GM18870 (cell line): ENCODE measurements at regions not wholly inside any gene's neighbourhood (a gene's known extent, or its start where the extent isn't known, plus 50 kb on each side); places are given as distances from the start of the nearest gene placed in this dataset.
"Not testable (repeated sequence)": the region's sequence is repeated elsewhere in the genome, so short reads cannot be mapped to it uniquely, and the experiment has no call there.

ENCODE experiments used
- ATAC-seq: cut with Tn5 transposase; IDR thresholded peaks from one replicate; pipeline ENCODE4 v1.9.1; 2021; ENCODE audit warnings: moderate library complexity; ENCODE audit not compliant: unreplicated experiment

DNA sequence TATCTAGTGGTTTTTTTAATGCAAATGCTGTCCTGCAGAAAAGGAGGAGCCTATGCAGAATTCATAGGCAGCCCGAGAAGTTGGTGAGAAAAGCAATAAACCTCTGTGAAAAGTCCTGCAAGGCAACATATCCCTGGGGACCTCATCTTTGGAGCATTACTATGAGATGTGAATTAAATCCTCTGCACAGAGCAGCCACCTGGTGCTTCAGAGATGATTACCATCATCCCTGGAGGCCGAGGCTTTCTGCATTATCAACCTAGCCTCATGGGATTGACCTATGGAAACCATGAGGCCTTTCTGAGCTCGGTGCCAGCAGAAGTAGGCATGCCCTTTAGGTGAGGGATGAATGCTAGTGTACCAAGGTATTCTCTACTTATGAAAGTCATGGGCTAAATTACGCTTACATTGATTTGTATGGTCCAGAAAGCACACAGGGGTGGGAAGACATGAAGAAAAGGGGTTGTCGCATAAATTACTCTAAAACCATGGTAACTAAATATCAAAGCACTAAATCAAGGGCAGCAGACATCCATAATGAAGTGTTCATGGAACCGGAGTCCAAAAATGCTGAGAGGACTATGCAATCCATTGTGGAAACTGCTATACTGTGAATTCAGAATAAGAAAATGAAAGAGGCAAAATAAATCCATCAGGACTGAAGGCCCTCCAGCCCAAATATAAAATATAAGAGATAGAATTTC, 623.5 kb upstream of the DDX18 start:
- no peak for ATAC-seq

DNA sequence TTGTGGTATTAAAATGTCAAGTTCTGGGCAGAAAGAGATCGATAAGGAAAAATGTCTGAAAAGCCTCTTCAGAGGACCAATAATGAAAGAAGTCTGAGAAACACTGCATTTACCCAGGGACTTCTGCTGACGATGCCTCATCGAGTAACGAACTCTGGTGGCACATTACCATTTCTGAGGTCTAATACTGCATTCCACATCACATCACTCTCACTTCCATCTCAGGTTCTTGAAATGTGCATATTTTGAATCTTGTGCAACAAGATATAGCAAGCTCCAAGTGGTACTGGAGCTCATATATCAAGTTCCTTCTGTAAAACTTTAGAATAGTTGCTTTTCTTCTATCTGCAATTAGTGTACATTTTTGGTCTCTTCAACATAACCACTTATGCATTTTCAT, 619.1 kb upstream of the DDX18 start:
- no peak for ATAC-seq

DNA sequence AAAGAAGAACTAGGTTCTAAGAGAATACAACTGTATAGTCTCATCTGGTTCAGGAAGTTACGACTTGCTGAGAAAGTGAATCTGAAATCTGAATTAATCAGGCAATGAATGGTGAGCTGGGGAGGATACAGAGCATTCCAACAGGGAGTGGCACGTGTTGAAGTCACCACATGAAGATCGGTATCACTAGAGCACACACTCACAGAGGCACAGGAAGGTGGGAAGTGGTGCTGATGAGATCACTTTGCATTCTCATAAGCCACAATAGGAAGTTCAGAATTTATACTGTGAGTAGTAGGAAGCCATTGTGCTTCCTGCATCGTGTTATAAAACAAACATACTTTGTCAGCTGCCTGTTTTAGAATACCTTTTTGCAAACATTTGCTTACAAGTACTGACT, 615.0 kb upstream of the DDX18 start:
- ATAC-seq: no peak

DNA sequence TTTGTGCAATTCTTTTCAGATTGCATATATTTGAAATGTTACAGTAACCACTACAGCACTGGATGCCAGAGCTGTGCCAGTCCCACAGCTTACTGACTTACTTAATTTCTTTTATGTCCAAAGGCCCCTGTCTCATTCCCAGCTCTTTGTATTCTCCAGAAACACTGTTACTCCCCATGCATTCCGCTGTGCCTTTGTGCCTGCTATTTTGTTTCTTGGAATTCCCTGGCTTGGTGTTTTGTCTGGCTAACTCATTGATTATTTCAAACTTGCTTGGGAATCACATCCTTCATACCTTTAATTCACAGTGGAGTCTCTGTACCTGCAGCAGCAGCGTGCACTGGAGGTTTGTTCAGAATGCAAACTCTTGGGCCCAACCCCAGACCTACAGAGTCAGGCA, 601.9 kb upstream of the DDX18 start:
- ATAC-seq: no peak

DNA sequence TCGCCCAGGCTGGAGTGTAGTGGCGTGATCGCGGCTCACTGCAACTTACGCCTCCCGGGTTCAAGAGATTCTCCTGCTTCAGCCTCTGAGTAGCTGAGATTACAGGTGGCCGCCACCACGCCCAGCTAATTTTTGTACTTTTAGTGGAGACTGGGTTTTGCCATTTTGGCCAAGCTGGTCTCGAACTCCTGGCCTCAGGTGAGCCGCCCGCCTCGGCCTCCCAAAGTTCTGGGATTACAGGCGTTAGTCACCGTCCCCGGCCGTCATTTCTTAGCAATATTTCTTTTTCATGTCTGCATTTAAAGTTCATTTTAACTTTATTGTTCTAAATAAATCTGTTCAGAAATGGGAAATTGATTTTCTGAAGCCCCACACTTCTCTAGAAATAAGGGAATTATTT, 597.3 kb upstream of the DDX18 start:
- no peak for ATAC-seq

DNA sequence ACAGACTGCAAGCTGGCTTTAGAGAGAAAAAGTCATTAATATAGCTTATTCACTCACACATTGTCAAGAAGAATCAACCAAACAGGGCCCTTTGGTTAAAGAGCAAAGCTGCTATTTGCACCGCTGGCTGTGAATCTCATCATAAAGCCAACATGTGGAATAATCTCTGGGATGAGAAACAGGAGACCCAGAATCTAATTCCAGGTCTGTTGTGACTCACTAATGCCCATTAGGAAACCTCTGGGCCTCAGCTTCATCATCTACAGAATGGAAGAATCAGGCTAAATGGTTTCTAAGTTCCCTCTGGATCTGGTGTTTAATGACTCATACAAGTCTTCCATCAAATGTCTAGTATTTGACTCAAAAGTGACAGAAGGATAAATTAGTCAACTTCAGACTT, 591.7 kb upstream of the DDX18 start:
- ATAC-seq: no peak

DNA sequence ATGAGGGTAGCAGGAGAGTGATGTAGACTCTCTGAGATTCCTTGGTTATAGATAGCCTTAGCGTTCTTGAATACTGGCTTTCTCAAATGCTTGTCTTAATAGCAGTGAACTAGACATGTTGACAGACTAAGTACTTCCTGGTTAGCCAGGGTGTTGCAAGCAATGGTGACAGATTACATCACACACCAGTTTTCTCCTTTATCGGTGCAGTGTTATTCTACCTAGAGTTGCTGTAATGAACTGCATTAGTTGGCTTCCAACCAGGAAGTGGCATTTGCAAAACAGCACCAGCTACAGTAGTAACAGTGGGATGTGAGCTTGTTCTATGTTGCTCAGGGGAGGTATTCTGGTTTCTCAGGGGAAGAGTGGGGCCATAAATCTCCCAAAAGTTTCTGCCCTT, 582.2 kb upstream of the DDX18 start:
- ATAC-seq: no peak

DNA sequence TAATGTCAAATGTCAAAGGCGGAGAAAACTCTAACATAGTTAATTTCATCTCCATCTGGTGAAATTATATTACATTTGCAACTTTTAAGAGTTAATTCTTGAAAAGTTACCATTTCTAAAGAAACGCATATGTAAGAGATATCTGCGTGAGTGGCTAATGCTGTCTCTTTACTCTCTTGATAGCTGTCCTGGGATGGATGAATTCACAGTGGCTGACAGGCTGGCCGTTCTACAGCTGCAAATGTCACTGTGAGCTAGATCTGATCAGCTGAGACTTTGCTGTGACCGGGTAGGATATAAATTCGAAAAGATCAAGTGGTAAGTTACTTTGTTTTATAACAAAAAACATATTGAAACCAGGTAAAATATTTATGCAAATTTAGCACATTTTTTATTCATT, 557.1 kb upstream of the DDX18 start:
- ATAC-seq: no peak

DNA sequence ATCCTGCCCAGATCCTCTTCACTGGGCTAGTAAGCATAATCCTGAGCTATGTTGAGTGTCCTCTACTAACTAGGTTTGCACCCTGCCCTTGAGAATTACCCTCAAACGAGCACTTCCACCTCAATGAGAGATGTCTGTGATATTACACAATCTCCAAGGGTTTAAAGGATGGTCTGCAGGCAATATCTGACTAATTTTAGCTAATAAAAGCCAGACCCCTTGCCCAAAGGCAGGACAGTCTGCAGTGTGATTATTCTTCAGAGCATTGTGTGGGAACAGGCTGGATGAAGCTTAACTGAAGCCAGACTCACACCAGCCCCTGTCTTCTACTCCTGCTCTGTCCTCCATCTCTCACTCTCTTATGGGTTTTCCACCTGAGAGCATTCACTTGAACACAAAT, 544.9 kb upstream of the DDX18 start:
- ATAC-seq: no peak

DNA sequence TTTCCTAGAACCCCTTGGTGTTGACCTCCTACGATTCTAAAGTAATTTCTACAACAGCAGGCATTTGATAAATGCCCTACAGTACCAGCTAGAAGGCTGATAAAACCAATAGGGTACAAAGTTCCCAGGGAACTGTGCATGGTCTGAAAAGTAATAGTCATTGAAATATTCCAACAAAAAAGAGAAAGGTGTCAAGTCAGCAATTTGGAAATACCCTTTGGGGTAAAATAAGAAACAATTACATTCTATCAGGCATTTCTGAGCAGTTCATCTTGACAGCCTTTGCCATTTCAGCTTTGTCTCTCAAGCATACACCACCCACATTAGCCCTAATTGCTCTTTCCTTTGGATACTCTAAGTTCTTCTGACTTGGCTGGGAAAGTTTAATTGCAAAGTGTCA, 542.9 kb upstream of the DDX18 start:
- ATAC-seq: no peak

DNA sequence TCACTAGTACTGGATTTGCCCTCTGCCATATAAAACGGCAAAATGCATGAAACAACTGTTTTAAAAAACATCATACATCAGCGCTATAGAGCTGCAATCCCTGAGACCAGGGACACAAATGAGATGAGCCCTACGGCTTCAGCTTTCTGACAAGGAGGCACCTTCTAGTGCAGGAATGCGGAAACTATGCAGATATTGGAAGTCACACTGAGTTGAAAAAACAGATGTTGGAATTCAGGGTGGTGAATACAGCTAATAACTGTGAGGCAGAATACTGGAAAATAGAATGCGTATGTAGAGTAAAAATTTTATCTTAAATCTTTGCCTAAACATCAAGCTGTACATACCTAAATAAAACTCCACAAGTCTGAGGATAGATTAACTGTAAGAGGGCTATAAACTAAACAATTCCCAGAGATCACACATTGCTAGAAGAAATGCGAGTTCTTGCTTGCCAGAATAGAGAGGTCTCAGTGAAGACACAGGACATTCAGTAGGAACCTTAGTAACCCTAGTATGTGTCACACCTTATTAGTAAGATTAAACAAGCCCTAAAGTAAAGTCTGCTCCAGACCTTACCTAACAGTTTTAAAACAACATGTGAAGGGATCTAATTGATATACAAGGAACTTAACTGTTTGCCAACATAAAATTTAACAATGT, 541.4 kb upstream of the DDX18 start:
- ATAC-seq: no peak

DNA sequence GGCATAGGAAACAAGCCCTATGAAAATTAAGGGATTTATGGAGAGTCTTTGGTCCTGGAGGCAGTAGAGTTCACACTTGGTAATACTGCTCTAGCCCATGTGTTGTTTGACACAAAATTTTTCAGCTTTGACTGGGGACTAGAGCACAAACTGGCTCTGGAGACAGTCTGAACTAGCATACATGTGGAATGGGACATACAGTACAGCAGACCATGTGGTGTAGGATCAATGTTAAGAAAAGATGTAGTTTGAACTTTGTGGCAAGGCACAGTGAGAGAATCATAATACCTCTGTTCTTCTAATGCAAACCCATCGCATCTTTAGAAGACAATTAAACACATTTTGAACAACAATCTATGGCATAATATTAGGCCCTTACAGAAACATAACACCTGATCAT, 521.5 kb upstream of the DDX18 start:
- no peak for ATAC-seq

DNA sequence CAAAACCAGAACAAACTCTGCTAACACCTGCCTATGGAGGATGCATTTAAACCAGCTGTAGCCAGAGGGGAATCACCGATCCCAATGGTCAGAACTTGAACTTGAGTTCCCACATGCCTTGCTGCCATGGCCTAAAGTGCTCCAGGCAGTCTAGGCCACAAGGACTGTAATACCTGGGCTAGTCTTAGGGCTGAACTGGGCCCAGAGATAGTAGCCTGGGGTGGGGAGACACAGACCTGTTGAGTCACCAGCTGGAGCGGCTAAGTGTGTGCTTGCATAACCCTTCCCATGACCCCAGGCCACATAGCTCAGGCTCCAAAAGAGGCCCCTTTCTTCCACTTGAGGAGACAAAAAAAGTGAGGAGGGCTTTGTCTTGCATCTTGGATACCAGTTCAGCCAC, 515.0 kb upstream of the DDX18 start:
- ATAC-seq: no peak

DNA sequence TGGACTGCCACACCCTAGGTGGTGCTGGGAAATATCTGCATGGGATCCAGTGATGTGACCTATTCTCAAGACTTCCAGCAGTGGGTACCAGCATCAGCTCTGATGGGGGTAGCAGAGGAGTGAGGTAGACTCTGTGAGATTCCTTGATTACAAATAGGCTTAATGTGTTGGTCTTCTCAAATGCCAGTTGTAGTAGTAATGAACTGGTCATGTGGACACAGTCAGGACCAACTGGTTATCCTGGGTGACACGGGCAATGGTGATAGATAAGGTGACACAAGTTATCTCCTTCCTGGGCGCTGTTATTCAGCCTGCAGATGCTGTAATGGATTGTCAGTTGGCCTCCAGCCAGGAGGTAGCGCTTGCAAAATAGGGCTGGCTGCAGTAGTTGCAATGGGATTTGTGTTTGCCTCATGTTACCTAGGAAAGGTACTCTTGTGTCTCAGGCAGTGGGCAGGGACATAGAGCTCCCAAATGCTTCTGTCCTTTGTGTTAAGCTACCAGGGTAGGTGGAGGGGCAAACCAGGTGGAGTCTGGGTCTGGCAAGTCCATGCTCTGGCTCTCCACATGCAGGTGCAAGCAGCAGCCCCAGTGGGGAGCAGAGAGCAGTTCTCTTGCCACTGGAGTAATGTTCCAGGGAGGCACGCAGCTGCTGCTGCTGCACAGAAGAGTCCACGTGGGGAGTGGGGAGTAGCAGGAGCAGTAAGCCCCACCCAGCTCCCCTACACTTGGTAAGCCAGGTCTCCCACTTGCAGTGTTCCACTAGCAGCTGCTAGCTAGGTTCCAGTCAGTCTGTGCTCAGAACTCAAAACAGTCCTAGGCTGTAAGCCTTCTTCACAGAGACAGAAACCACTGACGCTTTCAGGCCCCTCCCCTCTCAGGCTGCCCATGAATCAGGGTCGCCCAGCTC, 505.4 kb upstream of the DDX18 start:
- ATAC-seq: no peak

DNA sequence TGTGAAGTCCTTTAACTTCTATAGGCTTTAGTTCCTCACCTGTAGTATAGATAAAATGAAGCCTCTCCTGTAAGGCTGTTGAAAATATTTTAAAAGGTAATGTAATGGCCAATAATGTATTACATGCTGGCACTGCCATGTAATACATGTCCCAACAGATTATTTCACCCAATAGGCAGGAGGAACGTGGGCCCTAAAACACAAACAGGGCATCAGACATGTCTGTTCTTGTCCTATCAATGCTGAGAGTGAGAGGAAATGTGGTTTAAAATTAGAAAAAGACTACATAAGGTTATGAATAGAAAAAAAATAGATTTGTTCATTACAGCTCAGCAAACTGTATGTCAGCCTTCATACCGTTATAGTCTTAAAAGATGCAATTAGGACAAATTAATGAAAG, 492.7 kb upstream of the DDX18 start:
- no peak for ATAC-seq

DNA sequence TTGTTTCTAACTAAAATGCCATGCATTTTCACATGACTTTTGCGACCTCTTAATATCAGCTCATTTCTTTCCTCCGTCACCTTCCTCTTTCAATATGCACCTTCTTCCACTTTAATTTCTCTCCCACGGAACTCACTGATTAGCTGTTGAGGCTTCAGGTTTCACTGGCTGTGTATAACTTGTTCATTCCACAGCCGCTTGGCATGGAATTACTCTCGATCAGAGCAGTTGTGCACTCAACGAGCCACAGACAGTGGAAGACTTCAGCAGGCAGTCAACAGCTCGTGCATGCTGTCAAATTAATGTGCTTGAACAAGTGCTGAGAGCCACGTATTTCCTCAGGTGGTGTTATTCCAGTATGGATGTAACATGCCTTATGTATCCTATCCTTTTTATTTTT, 491.2 kb upstream of the DDX18 start:
- no peak for ATAC-seq

DNA sequence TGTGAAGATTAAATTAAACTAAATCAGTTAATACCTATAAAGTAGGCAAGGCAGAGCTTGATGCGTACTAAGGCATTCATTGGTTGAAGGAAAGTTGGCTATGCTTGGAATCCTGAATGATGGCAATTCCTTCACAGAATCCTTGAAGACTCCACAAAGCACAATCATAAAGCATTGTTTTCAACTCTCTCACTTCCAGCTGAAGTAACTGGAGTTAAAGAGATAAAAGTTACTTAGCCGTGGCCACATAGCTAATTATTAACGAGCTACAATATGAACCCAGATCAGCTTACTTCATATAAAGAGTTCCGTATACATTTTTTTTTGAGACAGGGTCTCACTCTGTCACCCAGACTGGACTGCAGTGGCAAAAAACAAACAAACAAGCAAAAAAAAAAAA, 483.9 kb upstream of the DDX18 start:
- ATAC-seq: no peak

DNA sequence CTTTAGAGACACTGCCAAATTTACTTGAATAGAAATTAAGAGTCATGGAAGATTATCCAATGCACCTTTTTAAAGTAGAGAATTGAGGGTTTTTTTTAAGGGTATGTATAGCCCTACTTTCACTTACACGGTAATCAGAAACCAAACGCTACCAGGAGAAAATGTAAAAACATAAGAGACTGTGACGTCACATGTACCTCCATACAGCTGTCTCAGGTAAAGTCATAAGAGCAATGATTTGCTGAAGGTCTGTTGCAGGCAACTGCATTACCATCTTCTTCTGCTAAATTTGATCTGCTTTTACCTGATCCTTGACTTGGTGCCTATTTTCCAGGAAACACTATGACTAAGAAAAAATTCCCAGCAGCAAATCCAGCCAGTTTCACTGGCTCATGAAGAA, 478.5 kb upstream of the DDX18 start:
- ATAC-seq: no peak

DNA sequence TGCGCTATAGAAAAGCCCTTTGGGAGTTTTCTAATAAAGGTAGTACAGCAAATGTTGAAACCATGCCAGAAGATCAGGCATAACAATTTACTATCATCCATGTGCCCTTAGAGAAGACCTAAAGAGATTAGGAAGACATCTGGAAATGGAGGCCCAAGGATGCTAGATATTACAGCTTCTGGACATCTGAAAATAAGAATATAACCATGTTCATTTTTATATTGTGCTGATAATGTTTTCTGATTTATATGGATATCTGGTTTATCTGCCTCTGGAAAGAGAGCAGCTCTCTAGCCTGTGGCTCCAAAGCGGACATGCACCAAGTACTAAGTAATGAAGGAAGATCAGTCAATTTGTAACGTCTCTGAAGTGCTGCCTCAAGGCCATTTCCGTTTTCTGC, 478.0 kb upstream of the DDX18 start:
- ATAC-seq: no peak

DNA sequence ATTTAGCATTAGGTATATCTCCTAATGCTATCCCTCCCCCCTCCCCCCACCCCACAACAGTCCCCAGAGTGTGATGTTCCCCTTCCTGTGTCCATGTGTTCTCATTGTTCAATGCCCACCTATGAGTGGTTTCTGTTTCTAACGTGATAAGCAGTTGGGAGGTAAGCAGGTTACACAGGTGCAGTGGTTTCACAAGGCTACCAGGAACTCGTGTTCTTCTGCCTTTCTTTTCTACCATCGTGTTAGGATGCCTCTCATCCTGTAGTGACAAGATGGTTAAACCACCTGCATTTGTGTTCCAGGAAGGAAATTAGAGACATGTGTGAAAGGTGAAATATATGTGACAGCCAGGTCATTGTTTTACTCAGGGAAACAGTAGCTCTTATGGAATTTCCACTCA, 476.5 kb upstream of the DDX18 start:
- not testable (repeated sequence) for ATAC-seq

DNA sequence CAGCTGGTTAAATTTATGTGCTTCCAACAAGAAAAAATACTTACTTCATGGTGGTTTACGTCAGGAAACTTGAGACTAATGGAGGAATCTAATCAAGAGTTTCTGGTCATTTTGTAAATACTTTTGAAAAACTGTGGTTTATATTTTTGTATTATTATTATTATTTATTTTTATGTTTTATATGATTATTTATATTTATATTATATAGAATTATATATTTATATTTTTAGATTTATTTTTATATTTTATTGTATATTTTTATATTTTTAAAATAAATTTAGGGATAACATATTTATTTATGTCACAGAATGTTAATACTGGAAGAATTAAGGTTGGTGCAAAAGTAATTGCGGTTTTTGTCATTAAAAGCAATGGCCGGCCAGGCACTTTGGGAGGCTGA, 474.5 kb upstream of the DDX18 start:
- ATAC-seq: no peak

DNA sequence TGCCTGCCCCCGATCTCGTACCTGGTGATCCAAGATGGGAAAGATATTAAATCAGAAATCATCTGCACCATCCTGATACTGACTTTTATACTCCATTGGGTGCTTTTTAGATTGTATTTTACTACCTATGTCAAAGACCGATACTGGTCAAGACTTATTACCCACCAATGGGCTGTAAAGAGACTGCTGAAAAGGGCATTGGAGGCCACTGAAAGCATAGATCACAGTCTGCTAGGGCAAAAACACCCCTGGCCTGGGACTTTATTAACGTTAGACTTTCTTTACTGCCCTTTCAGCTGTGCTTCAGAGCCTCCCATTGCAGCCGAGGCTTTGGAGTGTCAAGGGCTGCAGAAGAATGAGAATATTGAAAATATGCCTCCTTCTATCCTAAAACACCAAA, 472.8 kb upstream of the DDX18 start:
- no peak for ATAC-seq
